ENCODE measurements at regions not wholly inside any gene's neighbourhood (a gene's known extent, or its start where the extent isn't known, plus 50 kb on each side); places are given as distances from the start of the nearest gene placed in this dataset.

DNA sequence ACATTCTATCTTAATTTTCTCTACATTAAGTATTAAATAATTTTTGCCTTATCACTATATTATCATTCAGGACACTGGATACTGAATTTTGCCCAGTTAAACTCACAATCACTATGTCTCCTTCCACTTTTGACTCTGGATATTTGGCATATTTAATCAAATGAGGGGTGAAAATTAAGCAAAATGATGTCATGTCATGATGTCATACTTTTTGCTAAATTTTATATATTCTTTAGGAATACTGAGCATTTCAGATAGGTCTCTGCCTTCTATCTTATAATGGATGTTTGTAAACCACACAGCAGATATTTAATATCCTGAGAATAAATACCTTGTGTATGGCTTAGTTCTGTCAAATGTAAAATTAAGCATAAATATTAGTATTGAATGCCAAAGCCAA lies 79.5 kb upstream of the HIVEP3 start:
- H3K27ac ChIP-seq, result no peak overlapping the region
- H3K36me3 ChIP-seq, result no peaks in the 10 kb centered on the region
- TF ChIP-seq POLR2A (IDR thresholded peaks at IDR 0.05), result no peak
- no peak overlapping the region for H3K4me3 ChIP-seq
- no peak for ATAC-seq
- H3K4me1 ChIP-seq, result no peaks in the 10 kb centered on the region
- DNase-seq, result no peak
- intact Hi-C loops (cut with DNase I), result no loop called here
- no peaks in the 10 kb centered on the region for H3K9me3 ChIP-seq
- H3K27me3 ChIP-seq, result no peaks in the 10 kb centered on the region

DNA sequence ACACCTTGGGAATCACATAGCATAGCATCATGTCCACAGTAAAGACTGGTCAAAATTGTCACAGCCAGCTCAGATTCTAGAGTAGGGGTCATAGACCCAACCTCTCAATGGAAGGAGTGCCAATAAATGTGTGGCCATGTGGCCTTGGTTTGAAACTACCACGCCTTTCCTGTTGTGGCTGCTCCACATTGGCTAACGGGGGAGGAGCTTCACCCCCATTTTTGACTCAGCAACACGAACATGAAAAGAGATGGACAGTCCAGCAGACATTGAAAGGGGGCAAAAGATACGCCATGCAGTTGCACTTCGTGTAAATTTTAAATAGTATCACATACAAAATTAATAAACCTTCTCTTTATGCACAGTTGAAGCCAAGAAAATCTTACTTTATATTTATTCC lies 78.4 kb upstream of the HIVEP3 start:
- H3K27ac ChIP-seq, result no peak overlapping the region
- H3K27me3 ChIP-seq, result no peaks in the 10 kb centered on the region
- DNase-seq (no peak), ATAC-seq (no peak)
- H3K4me1 ChIP-seq, result no peaks in the 10 kb centered on the region
- no peaks in the 10 kb centered on the region for H3K36me3 ChIP-seq
- intact Hi-C loops (cut with DNase I), result no loop called here
- H3K4me3 ChIP-seq, result no peak overlapping the region
- TF ChIP-seq, protein P1, sequence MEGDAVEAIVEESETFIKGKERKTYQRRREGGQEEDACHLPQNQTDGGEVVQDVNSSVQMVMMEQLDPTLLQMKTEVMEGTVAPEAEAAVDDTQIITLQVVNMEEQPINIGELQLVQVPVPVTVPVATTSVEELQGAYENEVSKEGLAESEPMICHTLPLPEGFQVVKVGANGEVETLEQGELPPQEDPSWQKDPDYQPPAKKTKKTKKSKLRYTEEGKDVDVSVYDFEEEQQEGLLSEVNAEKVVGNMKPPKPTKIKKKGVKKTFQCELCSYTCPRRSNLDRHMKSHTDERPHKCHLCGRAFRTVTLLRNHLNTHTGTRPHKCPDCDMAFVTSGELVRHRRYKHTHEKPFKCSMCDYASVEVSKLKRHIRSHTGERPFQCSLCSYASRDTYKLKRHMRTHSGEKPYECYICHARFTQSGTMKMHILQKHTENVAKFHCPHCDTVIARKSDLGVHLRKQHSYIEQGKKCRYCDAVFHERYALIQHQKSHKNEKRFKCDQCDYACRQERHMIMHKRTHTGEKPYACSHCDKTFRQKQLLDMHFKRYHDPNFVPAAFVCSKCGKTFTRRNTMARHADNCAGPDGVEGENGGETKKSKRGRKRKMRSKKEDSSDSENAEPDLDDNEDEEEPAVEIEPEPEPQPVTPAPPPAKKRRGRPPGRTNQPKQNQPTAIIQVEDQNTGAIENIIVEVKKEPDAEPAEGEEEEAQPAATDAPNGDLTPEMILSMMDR (IDR thresholded peaks at IDR 0.05), result no peak
- no peak for TF ChIP-seq POLR2A (IDR thresholded peaks at IDR 0.05)
- 75% methylated on average over 5 of the region's 5 CpGs for WGBS (ENCODE audit: insufficient coverage, low coverage, low lambda C conversion rate, missing lambda C conversion rate)
- no peaks in the 10 kb centered on the region for H3K9me3 ChIP-seq

DNA sequence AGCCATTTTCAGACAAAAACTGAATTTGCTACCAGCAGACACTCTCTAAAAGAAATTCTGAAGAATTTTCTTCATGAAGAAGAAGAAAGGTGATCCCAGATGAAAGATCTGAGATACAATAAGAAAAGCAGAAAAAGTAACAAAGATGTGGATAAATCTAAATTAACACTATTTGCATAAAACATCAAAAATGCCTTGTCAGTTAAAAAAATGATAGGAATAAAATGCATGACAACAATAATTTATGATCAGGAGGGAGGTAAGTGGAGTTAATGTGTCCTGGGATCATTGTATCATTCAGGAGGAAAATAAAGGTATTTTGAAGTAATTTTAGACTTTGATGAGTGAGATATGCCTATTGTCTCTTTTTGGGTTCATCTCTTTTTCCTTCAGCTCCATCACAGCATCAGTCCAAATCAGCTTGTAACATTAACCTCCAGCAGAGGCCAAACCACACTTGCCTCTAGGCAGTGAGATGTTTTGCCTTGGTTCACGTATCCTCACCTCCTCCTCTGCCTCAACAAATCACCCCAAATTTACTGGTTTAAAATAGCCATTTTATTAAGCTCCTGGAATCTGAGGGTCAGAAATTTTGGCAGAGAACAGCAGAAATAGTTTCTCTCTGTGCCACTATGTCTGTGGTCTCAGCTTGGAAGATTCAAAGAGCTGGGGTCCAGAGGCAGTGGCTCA lies 76.9 kb upstream of the HIVEP3 start:
- Histone ChIP-seq H3K36me3 (no peaks in the 10 kb centered on the region), H3K27me3 (no peaks in the 10 kb centered on the region), H3K27ac (no peak overlapping the region), H3K4me1 (no peaks in the 10 kb centered on the region), H3K4me3 (no peak overlapping the region), H3K9me3 (no peaks in the 10 kb centered on the region)
- TF ChIP-seq, protein P1 (IDR thresholded peaks at IDR 0.05), result no peak
- TF ChIP-seq POLR2A (IDR thresholded peaks at IDR 0.05), result no peak
- intact Hi-C loops (cut with DNase I), result no loop called here
- ATAC-seq (no peak), DNase-seq (no peak)
- WGBS (ENCODE audit: insufficient coverage, low coverage, low lambda C conversion rate, missing lambda C conversion rate), result no CpG with 5 or more reads among the region's 1 CpG

DNA sequence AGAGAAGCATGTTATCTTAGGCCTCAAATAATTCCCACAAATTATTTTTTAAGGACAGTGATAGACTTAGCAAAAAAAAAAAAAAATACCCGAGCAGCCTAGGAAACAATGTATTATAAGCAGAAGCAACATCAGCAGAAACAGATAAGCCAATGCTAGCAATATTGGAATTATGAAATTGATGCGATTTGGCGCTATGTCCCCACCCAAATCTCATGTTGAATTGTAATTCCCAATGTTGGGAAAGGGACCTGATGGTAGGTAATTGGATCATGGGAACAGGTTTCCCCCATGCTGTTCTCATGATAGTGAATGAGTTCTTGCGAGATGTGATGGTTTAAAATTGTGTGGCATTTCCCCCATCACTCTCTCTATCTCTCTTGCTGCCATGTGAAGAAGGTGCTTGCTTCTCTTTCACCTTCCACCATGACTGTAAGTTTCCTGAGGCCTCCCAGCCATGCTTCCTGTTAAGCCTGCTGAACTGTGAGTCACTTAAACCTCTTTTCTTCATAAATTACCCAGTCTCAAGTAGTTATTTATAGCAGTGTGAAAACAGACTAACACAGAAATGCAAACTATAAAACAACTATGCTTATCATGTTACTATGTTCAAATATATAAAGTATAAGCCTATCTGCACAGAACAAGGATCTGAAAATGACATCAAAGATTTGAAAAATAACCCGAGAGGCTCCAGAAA lies 75.6 kb upstream of the HIVEP3 start:
- 89% methylated on average over 5 of the region's 5 CpGs for WGBS (ENCODE audit: insufficient coverage, low coverage, low lambda C conversion rate, missing lambda C conversion rate)
- Histone ChIP-seq H3K36me3 (no peaks in the 10 kb centered on the region), H3K9me3 (no peaks in the 10 kb centered on the region), H3K27me3 (no peaks in the 10 kb centered on the region), H3K4me3 (no peak overlapping the region), H3K4me1 (no peaks in the 10 kb centered on the region), H3K27ac (no peak overlapping the region)
- ATAC-seq, result no peak
- no peak for DNase-seq
- intact Hi-C loops (cut with DNase I), result no loop called here
- TF ChIP-seq, protein P1 (IDR thresholded peaks at IDR 0.05), result no peak
- TF ChIP-seq POLR2A (IDR thresholded peaks at IDR 0.05), result no peak

DNA sequence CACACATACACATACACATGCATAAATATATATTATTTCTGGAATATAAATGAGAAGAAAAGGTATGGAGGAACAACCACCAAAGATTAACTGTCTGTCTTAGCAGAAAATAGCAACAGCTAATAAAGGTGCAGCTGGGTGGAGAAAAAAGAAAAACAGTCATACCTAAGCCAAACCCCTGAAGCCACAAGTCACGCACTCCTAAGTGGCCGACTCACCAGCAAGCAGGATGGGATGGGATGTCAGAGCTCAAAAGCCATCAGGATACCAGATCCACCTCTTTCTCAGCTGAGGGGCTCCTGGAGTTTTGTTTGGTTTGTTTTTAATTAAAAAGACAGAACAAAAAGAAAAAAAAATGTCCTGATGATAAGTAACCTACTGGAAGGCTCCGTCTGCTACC lies 64.7 kb upstream of the HIVEP3 start:
- H3K4me3 ChIP-seq, result no peak overlapping the region
- H3K36me3 ChIP-seq, result no peaks in the 10 kb centered on the region
- no peak for DNase-seq
- H3K9me3 ChIP-seq, result no peaks in the 10 kb centered on the region
- no peaks in the 10 kb centered on the region for H3K27me3 ChIP-seq
- no peak for ATAC-seq
- H3K27ac ChIP-seq, result no peak overlapping the region
- WGBS (ENCODE audit: insufficient coverage, low coverage, low lambda C conversion rate, missing lambda C conversion rate), result 94% methylated on average over 3 of the region's 3 CpGs
- intact Hi-C loops (cut with DNase I), result no loop called here
- H3K4me1 ChIP-seq, result no peaks in the 10 kb centered on the region
- no peak for TF ChIP-seq POLR2A (IDR thresholded peaks at IDR 0.05)
- TF ChIP-seq, protein P1 (IDR thresholded peaks at IDR 0.05), result no peak
